ENCODE measurements at regions not wholly inside any gene's neighbourhood (a gene's known extent, or its start where the extent isn't known, plus 50 kb on each side); places are given as distances from the start of the nearest gene placed in this dataset.

DNA sequence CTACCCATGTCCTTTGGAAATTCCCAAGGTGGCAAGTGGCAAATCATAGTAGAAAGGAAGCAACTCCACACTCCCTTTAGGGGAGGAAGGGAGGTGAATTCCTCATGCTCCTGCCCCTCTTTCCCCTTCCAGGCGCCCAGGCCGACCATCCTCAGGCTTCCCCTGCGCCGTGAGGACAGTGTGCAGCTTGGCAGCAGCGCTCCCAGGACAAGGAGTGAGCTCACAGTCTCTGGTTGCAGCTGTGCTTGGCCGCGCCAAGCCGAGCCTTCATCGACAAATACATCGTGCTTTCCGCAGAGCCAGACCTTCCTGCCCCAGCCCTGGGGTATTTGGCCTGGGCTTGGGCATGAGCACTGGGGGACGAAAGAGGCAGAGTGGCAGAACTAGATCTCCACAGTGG, 112.6 kb downstream of the ENGASE start:
- Mint-ChIP-seq H3K36me3 (no peaks in the 10 kb centered on the region), H3K4me1 (peaks cover 3% of the 10 kb centered on the region), H3K27me3 (peaks cover 83% of the 10 kb centered on the region), H3K9me3 (no peaks in the 10 kb centered on the region), H3K27ac (no peak overlapping the region), H3K4me3 (no peak overlapping the region)
- CTCF ChIA-PET, result interaction anchor here (0.6 to 4.8 kb wide), 3 partner anchors 13 to 205 kb away, joined by 3 to 24 read pairs (median 3); no protein-coding TSS in a partner anchor
- DNase-seq, result no peak

DNA sequence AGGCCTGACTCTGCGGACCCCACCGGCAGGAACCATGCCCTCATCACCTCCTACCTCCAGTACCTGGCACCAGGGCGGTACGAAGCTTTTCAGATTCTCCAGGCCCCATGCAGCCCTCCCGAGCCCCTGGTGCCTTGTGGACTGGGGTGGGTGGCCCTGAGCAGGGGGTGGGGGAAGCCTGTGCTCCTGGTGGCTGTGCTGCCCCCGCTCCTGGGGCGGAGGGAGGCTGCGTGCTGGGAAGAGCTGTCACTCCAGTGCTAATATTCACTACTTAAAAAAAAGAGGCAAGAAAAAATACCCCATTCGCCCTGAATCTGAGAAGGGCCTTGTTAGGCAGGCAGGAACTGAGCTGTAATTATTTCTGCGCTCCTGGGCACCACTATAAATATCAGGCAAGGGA, 111.8 kb downstream of the ENGASE start:
- CTCF ChIA-PET, result interaction anchor here (0.6 to 1.6 kb wide), 2 partner anchors 13 to 102 kb away, joined by 3 read pairs; no protein-coding TSS in a partner anchor
- H3K27me3 Mint-ChIP-seq, result peaks cover 83% of the 10 kb centered on the region

DNA sequence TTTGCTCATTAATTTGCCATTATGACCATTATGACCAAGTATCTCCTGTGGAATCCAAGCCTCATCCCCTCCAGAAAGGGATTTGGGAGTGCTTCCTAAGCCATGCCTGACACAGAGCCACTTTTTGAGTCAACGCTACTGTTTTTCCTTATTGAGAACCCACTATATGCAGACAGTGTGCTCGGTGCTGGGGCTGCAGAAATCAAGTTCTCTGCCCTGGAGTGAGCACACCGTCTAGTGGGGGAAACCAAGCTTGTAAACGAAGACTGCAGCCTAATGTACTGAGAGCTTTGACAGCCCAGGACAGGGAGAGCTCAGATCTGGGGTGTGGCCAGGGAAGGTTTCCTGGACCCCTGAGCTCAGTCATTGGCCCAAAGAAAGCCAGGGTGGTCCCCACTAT, 111.0 kb downstream of the ENGASE start:
- no peaks in the 10 kb centered on the region for H3K36me3 Mint-ChIP-seq

More for the DNA sequence above, 111.8 kb downstream of the ENGASE start:
- Mint-ChIP-seq H3K9me3 (no peaks in the 10 kb centered on the region), H3K27ac (no peak overlapping the region), H3K36me3 (no peaks in the 10 kb centered on the region), H3K4me3 (no peak overlapping the region), H3K4me1 (peaks cover 3% of the 10 kb centered on the region)
- DNase-seq, result no peak

DNA sequence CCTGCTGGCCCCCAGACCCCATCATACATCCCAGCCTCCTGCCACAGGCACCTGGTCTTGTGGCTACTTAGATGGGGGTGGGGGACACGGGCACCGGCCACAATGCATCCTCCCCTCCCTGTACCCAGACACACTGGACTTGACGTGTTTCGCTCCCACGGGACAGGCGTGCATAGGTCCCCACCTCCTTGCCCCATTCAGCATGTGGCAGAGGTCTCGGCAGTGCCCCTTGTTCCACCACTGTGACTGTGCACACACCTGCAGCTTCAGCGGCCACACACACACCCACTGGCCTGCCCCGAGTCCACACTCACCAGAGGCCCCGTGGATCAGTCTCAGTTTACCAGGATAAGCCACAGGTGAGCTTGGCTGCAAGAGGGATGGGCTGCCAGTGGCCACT, 109.6 kb downstream of the ENGASE start:
- Mint-ChIP-seq H3K36me3 (no peaks in the 10 kb centered on the region), H3K9me3 (no peaks in the 10 kb centered on the region), H3K27me3 (peaks cover 78% of the 10 kb centered on the region), H3K4me3 (no peak overlapping the region), H3K4me1 (peaks cover 3% of the 10 kb centered on the region), H3K27ac (no peak overlapping the region)
- CTCF ChIA-PET, result no interaction called here
- DNase-seq, result no peak

More for the DNA sequence above, 111.0 kb downstream of the ENGASE start:
- CTCF ChIA-PET, result interaction anchor here (1.6 kb wide), 1 partner anchor 101 kb away, joined by 3 read pairs; no protein-coding TSS in a partner anchor
- Mint-ChIP-seq H3K9me3 (no peaks in the 10 kb centered on the region), H3K4me3 (no peak overlapping the region), H3K27me3 (peaks cover 80% of the 10 kb centered on the region), H3K27ac (no peak overlapping the region), H3K4me1 (peaks cover 3% of the 10 kb centered on the region)
- DNase-seq, result no peak

DNA sequence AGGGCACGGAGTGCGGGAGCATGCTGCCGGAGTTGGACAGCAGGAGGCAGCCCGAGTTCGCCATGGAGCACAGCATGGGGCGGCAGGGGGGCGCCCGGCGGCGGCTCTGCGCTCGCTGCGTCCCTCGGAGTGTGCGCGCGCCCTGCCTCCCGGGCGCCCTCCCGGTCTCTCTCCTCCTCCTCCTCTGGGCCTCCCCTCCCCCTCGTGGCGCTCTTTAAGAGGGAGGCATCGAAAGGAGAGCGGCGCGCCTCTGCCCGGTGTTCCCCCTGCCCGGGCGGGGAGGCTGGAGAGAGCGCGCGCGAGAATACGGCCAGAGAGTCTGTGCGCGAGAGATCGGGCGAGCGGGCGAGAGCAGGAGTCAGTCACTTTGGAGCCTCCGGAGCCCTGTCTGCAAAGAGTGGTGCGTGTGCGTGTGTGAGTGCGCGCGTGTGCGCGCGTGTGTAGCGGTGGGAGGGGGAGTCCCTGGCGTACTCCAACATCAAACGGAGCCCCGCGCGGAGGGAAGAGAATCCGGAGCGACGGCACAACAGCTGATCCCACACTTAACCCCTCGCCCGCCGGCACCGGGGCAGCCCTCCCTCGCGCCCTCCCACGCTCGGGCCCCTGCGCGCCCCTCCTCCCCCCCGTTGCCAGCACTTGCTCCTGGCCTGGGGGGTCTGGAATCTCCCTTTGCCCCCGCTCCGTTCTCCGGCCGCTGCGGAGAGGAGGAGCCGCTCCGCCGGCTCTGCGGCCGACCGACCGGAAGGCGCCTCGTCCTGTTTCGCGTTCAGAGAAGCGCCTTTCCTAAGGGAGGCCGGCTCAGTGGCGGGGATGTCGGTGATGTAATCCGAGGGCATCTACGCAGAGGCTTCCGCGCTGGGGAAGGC, 108.9 kb downstream of the ENGASE start:
- peaks cover 74% of the 10 kb centered on the region for H3K27me3 Mint-ChIP-seq
- CTCF ChIA-PET, result no interaction called here
- H3K36me3 Mint-ChIP-seq, result no peaks in the 10 kb centered on the region
- H3K27ac Mint-ChIP-seq, result peak overlapping the region; percentile 28
- no peak for DNase-seq
- no peak overlapping the region for H3K4me3 Mint-ChIP-seq
- no peaks in the 10 kb centered on the region for H3K9me3 Mint-ChIP-seq
- peaks cover 3% of the 10 kb centered on the region for H3K4me1 Mint-ChIP-seq

DNA sequence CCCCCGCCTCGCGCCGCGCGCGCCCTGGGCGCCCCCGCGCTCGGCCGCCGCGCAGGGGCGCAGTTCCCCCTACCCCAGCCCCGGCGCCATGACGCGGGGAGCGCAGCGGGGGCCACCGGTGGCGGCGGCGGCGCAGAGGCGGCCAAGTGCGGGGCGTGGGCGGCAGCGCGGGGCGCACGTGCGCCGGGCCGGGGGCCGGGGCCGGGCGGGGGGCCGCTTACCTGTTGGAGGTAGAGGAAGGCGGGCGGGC, 108.3 kb downstream of the ENGASE start:
- Mint-ChIP-seq H3K27me3 (peaks cover 69% of the 10 kb centered on the region), H3K27ac (no peak overlapping the region), H3K36me3 (no peaks in the 10 kb centered on the region), H3K9me3 (no peaks in the 10 kb centered on the region), H3K4me1 (peaks cover 3% of the 10 kb centered on the region), H3K4me3 (no peak overlapping the region)
- CTCF ChIA-PET, result no interaction called here
- DNase-seq, result no peak

DNA sequence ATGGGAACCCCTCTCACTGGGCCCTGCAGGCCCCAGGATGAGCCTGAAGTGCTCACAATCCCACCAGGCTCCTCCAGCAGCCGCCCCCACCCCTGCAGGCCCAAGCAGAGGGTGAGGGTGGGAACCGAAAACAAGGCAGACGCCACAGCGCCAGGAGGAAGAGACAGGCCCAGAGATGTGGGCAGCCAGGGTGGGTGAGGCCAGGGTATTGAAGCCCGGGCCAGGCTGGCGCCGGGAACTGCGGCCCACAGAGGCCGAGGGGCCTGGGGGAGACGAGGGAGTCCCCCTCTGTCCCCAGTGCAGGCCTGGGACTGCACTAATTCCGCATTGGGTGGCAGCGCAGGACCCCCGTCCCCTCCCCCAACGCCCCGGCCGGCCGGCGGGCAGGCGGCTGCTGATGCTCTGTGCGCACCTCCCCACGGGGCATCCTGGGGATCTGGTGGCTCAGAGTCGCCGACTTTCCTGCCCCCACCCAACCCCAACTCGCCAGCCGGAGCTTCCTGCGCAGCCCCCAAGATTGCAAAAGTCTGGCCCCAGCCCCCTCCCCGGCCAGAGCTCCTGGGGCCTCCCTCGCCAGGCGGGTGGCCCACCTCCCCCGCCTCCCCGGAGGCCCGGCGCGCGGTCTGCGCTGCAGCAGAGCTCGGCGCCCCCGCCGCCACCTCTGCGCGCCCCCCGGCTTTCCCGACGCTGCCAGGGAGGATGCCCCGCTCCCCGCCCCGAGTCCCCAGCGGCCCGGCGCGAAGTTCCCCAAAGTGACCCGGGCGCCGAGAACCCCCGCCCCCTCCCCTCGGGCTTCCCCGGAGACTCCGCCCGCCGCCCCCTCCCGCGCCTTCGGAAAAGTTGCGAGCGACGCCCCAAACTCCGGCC, 107.8 kb downstream of the ENGASE start:
- no peaks in the 10 kb centered on the region for H3K36me3 Mint-ChIP-seq
- DNase-seq, result no peak
- H3K4me1 Mint-ChIP-seq, result peaks cover 3% of the 10 kb centered on the region
- no peaks in the 10 kb centered on the region for H3K9me3 Mint-ChIP-seq
- peaks cover 63% of the 10 kb centered on the region for H3K27me3 Mint-ChIP-seq
- no peak overlapping the region for H3K4me3 Mint-ChIP-seq
- H3K27ac Mint-ChIP-seq, result no peak overlapping the region
- CTCF ChIA-PET, result no interaction called here

DNA sequence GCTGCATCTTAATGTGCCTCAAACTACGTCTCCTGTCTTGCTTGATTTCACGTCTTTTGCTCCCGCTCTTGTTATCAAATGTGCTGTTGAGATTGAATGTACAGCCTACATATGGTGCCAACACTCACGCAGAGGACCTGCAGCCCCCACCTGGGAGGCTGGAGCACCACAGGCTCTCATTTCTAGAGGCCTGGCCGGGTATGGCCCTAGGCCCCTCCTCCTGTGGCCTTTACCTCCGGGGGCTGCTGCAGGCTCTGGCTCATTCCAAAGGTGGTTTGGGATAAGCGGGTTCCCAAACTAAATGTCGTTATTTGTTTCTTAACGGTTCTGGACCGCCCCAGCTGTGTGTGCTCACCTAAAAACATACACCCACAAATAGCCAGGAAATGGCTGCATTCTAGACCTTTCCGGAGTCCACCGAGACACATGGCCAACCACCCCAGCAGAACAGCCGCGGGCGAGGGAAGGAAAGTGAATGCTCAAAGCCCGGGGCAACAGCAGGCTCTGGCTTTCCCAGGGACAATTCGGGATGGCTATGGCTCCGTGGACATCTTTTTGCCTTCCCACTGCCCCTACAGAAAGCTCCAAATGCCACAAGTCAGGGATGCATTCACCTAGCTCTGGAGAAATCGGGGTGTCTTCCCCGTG, 105.9 kb downstream of the ENGASE start:
- Mint-ChIP-seq H3K4me3 (no peak overlapping the region), H3K27ac (no peak overlapping the region), H3K27me3 (peaks cover 45% of the 10 kb centered on the region), H3K36me3 (no peaks in the 10 kb centered on the region), H3K4me1 (peaks cover 3% of the 10 kb centered on the region), H3K9me3 (no peaks in the 10 kb centered on the region)
- DNase-seq, result no peak
- CTCF ChIA-PET, result no interaction called here

DNA sequence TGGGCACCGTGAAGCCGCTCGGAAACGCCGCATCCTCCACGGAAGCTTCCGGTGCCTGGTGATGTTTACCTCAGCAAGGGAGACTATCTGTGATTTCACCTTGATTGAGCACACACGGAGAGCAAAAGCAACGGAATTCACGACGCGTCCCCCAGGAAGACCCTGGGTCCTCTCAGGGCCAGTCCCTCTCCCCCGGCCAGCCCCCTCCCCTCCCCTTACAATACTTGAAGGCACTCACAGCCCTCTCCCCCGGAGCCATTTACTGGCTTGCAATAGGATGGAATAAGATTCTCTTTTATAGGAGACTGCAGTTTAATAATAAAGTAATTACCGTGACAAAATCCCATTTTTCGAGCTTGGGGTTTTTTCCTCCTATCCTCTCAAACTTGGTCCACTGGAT, 104.7 kb downstream of the ENGASE start:
- no peak overlapping the region for H3K27ac Mint-ChIP-seq
- no peak for DNase-seq
- H3K36me3 Mint-ChIP-seq, result no peaks in the 10 kb centered on the region
- peaks cover 3% of the 10 kb centered on the region for H3K4me1 Mint-ChIP-seq
- no peaks in the 10 kb centered on the region for H3K9me3 Mint-ChIP-seq
- CTCF ChIA-PET, result no interaction called here
- H3K4me3 Mint-ChIP-seq, result no peak overlapping the region
- peaks cover 34% of the 10 kb centered on the region for H3K27me3 Mint-ChIP-seq

DNA sequence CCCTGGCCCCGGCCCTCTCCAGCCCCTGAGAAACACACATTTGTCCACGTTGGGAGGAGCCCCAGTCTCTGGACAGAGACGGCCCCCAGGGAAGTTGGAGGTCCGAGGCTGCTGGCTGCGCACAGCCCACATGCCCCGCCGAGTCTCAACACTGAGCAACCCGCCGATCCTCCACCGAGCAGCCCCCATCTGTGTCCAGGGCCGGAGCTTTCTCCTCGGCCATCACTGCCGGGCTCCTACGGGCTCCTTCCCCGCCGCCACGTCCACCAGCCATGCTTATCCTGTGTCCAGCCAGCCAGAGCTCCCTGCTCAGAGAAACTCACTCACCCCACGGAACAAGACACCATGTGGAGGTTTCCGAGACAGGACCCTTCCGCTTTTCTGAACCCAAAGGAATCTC, 103.3 kb downstream of the ENGASE start:
- CTCF ChIA-PET, result no interaction called here
- no peak overlapping the region for H3K27ac Mint-ChIP-seq
- peaks cover 21% of the 10 kb centered on the region for H3K27me3 Mint-ChIP-seq
- DNase-seq, result no peak
- H3K9me3 Mint-ChIP-seq, result no peaks in the 10 kb centered on the region
- no peak overlapping the region for H3K4me3 Mint-ChIP-seq
- no peaks in the 10 kb centered on the region for H3K36me3 Mint-ChIP-seq
- no peaks in the 10 kb centered on the region for H3K4me1 Mint-ChIP-seq

DNA sequence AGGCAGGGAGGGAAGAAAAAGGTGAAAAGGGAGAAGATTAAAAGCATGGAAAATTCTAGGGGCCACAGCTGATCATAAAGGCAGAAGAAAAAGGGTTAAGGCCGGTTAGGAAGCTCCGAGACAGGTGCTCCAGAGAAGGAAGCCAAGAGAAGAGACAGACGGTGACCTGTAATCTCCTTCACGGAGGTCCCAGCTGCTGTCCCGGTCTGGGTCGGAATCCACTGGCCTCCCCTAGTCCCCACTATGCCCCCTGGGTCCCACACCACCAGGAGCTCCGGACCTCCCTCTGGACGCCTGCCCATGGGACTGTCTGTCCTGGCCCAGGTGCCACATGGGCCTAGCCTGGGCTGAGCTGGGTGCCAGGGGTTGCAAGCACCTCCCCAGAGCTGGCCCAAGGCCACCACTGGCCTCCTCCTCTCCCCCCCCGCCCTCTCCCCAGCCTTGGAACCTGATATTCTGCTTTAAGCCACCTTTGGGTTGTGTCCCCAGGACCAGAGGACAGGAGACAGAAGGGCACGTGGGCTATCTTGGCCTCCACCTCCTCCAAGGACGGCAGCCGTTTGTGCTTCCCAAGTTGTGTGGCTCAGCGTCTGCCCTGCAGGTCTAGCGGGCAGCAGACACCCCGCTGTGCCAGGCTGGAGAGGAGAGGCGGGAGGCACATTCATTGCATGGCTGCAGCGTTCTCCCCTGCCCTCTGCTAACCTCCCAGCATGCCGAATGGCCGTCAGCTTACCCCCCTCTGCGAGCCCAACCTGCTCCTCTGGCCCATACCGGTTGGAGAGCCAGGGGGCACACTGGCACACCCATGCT, 102.4 kb downstream of the ENGASE start:
- no peaks in the 10 kb centered on the region for H3K36me3 Mint-ChIP-seq
- CTCF ChIA-PET, result no interaction called here
- no peak overlapping the region for H3K27ac Mint-ChIP-seq
- no peaks in the 10 kb centered on the region for H3K4me1 Mint-ChIP-seq
- H3K9me3 Mint-ChIP-seq, result no peaks in the 10 kb centered on the region
- DNase-seq, result no peak
- H3K27me3 Mint-ChIP-seq, result peaks cover 14% of the 10 kb centered on the region
- no peak overlapping the region for H3K4me3 Mint-ChIP-seq

DNA sequence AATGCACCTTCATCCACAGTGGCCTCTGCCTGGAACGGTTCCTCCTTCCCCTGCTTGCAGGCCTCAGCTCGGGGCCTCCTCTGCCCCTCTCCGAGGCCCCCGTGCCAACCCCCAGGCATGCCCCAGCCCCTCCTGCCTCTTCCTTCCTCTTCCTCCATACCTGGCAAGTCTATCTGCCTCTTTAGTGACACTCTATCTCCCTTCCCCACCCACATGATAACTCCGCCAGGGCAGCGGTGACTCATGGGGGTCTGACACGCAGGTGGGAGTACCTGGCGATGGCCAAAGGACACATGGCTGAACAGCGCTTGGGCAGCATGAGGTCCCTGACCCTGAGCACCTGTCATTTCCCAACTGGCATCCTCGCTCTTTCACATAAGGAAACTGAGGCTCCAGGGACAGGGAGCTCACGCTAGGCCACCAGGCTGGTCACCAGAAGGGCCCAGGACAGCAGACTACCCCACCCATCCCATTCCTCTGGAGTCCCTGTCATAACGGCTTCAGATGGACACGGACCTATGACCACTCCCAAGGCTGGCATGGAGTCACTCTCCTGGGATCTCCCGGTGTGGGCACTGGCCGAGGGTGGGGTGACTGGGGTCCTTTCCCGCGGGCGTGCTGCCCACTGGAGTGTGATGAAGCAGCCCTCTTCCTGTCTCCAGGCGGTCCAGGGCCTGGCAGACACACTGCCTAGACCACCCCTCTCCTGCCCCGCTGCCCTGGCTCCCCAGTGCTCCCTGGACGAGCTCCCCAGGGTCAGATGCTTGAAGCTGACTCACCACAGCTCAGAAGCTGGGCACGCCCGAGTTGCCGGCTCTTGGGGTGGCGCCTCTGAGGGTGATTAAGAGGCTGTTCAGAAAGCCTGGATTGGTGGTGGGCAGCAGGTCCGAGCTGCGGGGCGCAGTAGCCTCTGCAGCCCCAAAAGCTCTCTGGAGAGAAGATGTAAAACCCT, 100.6 kb downstream of the ENGASE start:
- H3K27ac Mint-ChIP-seq, result no peak overlapping the region
- no peaks in the 10 kb centered on the region for H3K9me3 Mint-ChIP-seq
- H3K4me1 Mint-ChIP-seq, result no peaks in the 10 kb centered on the region
- H3K36me3 Mint-ChIP-seq, result no peaks in the 10 kb centered on the region
- H3K4me3 Mint-ChIP-seq, result no peak overlapping the region
- peaks cover 5% of the 10 kb centered on the region for H3K27me3 Mint-ChIP-seq
- no peak for DNase-seq
- CTCF ChIA-PET, result no interaction called here

DNA sequence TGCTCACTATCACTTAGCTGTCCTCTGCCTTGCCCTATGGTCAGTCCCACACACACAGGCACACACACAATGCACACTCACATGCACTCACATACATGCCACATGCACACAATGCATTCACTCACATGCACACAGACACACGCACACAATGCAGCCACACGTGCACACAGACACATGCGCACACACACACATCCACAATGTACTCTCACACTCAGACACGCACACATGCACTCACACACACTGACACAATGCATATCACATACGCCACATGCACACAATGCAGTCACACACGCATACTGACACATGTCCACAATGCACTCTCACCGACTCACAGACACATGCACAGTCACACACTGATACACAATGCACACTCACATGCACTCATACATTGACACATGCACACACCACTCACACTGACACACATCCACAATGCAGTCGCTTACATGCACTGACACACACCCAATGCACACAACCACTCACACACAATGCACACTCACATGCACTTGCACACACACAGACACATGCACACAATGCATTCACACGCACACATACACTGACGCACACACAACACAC, 99.7 kb downstream of the ENGASE start:
- DNase-seq, result no peak
- Mint-ChIP-seq H3K4me3 (no peak overlapping the region), H3K9me3 (no peaks in the 10 kb centered on the region), H3K4me1 (no peaks in the 10 kb centered on the region), H3K27me3 (peaks cover 5% of the 10 kb centered on the region), H3K27ac (no peak overlapping the region), H3K36me3 (no peaks in the 10 kb centered on the region)
- CTCF ChIA-PET, result interaction anchor here (0.5 kb wide), 1 partner anchor 12 kb away, joined by 3 read pairs; no protein-coding TSS in a partner anchor
